Endothelial cell of umbilical vein (primary cell): ENCODE measurements at regions not wholly inside any gene's neighbourhood (a gene's known extent, or its start where the extent isn't known, plus 50 kb on each side); places are given as distances from the start of the nearest gene placed in this dataset.

Experiments
- CTCF ChIP-seq, 2 donors: IDR thresholded peaks; 1 replicate in 1 of 2; 2 replicates in 1 of 2; pipeline ENCODE4 v1.5.1; 2011; ENCODE audit warnings: low read length in 2 of 2, mild to moderate bottlenecking in 2 of 2, moderate library complexity in 2 of 2, control low read depth in 1 of 2, inconsistent platforms in 1 of 2, low read depth in 1 of 2; ENCODE audit not compliant: insufficient read depth in 1 of 2; ENCODE audit errors: extremely low read depth in 1 of 2
- EZH2 ChIP-seq: IDR thresholded peaks from 2 replicates; pipeline ENCODE4 v1.6.1; 2012; ENCODE audit warnings: borderline replicate concordance, low read depth, mild to moderate bottlenecking, moderate library complexity, low read length, inconsistent platforms; ENCODE audit not compliant: severe bottlenecking
- FOS ChIP-seq: IDR thresholded peaks from 2 replicates; pipeline ENCODE4 v1.6.1; 2011; ENCODE audit warnings: mild to moderate bottlenecking, low read length, moderate library complexity, borderline replicate concordance; ENCODE audit not compliant: insufficient read depth
- GATA2 ChIP-seq: IDR thresholded peaks from 2 replicates; pipeline ENCODE4 v1.7.0; 2011; ENCODE audit warnings: low read depth, mild to moderate bottlenecking, moderate library complexity, mixed read lengths, low read length; ENCODE audit not compliant: insufficient read length, insufficient read depth
- JUN ChIP-seq: IDR thresholded peaks from 2 replicates; pipeline ENCODE4 v1.6.1; 2011; ENCODE audit warnings: borderline replicate concordance, low read depth; ENCODE audit not compliant: insufficient read length, insufficient read depth
- MAX ChIP-seq: IDR thresholded peaks from 2 replicates; pipeline ENCODE4 v1.6.1; 2011; ENCODE audit not compliant: insufficient read depth, insufficient read length
- MYC ChIP-seq: IDR thresholded peaks from one replicate; pipeline ENCODE4 v1.6.1; 2011; ENCODE audit warnings: mild to moderate bottlenecking, low read depth, low read length
- POLR2A ChIP-seq: IDR thresholded peaks from 2 replicates; pipeline ENCODE4 v1.6.1; 2012; ENCODE audit warnings: low read depth, mild to moderate bottlenecking, control low read depth, low read length
- POLR2AphosphoS5 ChIP-seq: IDR thresholded peaks from 2 replicates; pipeline ENCODE4 v1.6.1; 2012; ENCODE audit warnings: low read depth, mild to moderate bottlenecking, control low read depth, low read length, moderate library complexity; ENCODE audit not compliant: insufficient read depth

GRCh38 chr3:102537123-102537522 lies 102.3 kb downstream of the ZPLD1 start:
- TF ChIP-seq POLR2AphosphoS5 (no peak), EZH2 (no peak), CTCF (IDR thresholded peaks at IDR 0.05; ENCODE audit: extremely low read depth in 1 of 2, insufficient read depth in 1 of 2, low read depth in 1 of 2, low read length in 2 of 2) (no peak), POLR2A (no peak), MAX (no peak), GATA2 (no peak), MYC (no peak), FOS (no peak), JUN (no peak)
